PC-9 (cell line): ENCODE measurements at regions not wholly inside any gene's neighbourhood (a gene's known extent, or its start where the extent isn't known, plus 50 kb on each side); places are given as distances from the start of the nearest gene placed in this dataset.

Experiments used
- BruUV-seq: library from RNA; stranded (reverse); fragments of 400-500 nt; replicated peaks from 2 replicates; lab custom pipeline; 2021; lab: Mats Ljungman, UMichigan
- CTCF ChIA-PET: fragments of 300-600 bp; sonication (Branson Sonifier 250); formaldehyde crosslinking; loops from one replicate; lab custom pipeline; 2022; ENCODE audit warnings: antibody characterized with exemption; lab: Charles Lee
- POLR2A ChIA-PET: fragments of 300-600 bp; sonication (Branson Sonifier 250); formaldehyde crosslinking; loops from one replicate; lab custom pipeline; 2022; ENCODE audit warnings: antibody characterized with exemption; ENCODE audit not compliant: unreplicated experiment; lab: Charles Lee
- DNase-seq, 2 experiments: peaks; one replicate each; pipeline versions ENCODE4 v3.0.0 to v3.0.0-alpha.2; 2015 to 2022; ENCODE audit warnings: mixed read lengths in 1 of 2
- H2AFZ ChIP-seq: fragments of 200-600 bp; sonication (generic); 2 replicates; pipeline ENCODE4 v1.8.1; 2017; ENCODE audit warnings: antibody characterized with exemption
- H3F3A ChIP-seq: fragments of 200-600 bp; sonication (generic); 2 replicates; pipeline ENCODE4 v1.8.1; 2017; ENCODE audit warnings: antibody characterized with exemption, mild to moderate bottlenecking, low read depth; ENCODE audit not compliant: insufficient read depth
- H3K27ac ChIP-seq: fragments of 200-600 bp; sonication (generic); 2 replicates; pipeline ENCODE4 v1.6.1; 2016; ENCODE audit warnings: mixed run types
- H3K27me3 ChIP-seq: fragments of 200-600 bp; sonication (generic); 2 replicates; pipeline ENCODE4 v1.6.1; 2016; ENCODE audit warnings: low read depth, mixed run types; ENCODE audit not compliant: insufficient read depth
- H3K36me3 ChIP-seq: fragments of 200-600 bp; sonication (generic); 2 replicates; pipeline ENCODE4 v1.6.1; 2016; ENCODE audit warnings: low read depth, mixed run types
- H3K4me1 ChIP-seq: fragments of 200-600 bp; sonication (generic); replicated peaks from 2 replicates; pipeline ENCODE4 v1.6.1; 2016; ENCODE audit warnings: mixed run types; ENCODE audit not compliant: insufficient read depth
- H3K4me2 ChIP-seq: fragments of 200-600 bp; sonication (generic); 2 replicates; pipeline ENCODE4 v1.6.1; 2017; ENCODE audit warnings: mixed run types
- H3K4me3 ChIP-seq: fragments of 200-600 bp; sonication (generic); 2 replicates; pipeline ENCODE4 v1.6.1; 2016; ENCODE audit warnings: mixed run types
- H3K79me2 ChIP-seq: fragments of 200-600 bp; sonication (generic); 2 replicates; pipeline ENCODE4 v1.6.1; 2017; ENCODE audit warnings: low read depth, mixed run types
- H3K9me2 ChIP-seq: fragments of 200-600 bp; sonication (generic); 2 replicates; pipeline ENCODE4 v1.8.1; 2017; ENCODE audit warnings: mild to moderate bottlenecking; ENCODE audit not compliant: insufficient read depth
- H3K9me3 ChIP-seq: fragments of 200-600 bp; sonication (generic); 2 replicates; pipeline ENCODE4 v1.8.1; 2016; ENCODE audit warnings: low read depth; ENCODE audit not compliant: insufficient read depth
- H4K20me1 ChIP-seq: fragments of 200-600 bp; sonication (generic); 2 replicates; pipeline ENCODE4 v1.8.1; 2017; ENCODE audit not compliant: insufficient read depth
- CTCF ChIP-seq: fragments of 200-600 bp; sonication (generic); conservative IDR thresholded peaks from 2 replicates; pipeline ENCODE4 v1.6.1; 2017; ENCODE audit warnings: mixed run types, antibody characterized with exemption, mild to moderate bottlenecking, moderate library complexity
- EZH2 ChIP-seq: fragments of 200-600 bp; sonication (generic); IDR thresholded peaks from 2 replicates; pipeline ENCODE4 v1.8.0; 2017; ENCODE audit warnings: antibody characterized with exemption, low read depth
- intact Hi-C: fragments of 100-400 bp; cut with micrococcal nuclease; formaldehyde crosslinking; loops from one replicate; pipeline ENCODE4 v1.10.0; 2022; ENCODE audit not compliant: unreplicated experiment

DNA sequence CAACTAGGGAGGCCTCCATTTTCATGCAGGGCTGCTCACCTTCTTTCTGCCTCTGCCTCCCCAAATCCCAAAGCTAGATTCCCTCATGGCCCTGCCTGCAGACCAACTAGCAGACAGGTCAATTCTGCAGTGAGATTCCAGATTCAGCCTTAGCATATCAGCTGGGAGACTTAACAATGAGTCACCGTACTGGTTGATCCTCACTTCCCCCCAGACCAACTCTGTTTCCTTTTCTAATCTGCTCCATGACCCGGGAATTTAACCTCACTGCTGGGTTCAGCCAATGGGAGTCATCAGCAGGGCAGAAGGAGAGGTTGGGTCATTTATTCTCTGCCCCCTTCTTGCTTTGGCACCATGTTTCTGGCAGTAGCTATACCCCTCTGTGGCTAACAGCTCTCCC lies 140.6 kb upstream of the GRIK3 start:
- DNase-seq = no peak
- Histone ChIP-seq H3F3A (no peaks in the 10 kb centered on the region), H4K20me1 (no peaks in the 10 kb centered on the region), H3K79me2 (no peaks in the 10 kb centered on the region), H3K9me3 (no peaks in the 10 kb centered on the region), H3K27me3 (peaks cover 37% of the 10 kb centered on the region), H3K4me3 (no peak overlapping the region), H3K36me3 (no peaks in the 10 kb centered on the region), H3K4me2 (no peak overlapping the region), H3K9me2 (no peaks in the 10 kb centered on the region), H3K4me1 (no peaks in the 10 kb centered on the region), H3K27ac (no peak overlapping the region), H2AFZ (no peak overlapping the region)
- BruUV-seq = no TSS peak
- intact Hi-C loops = loop anchor here (5.0 kb wide), 2 partner anchors 658 to 833 kb away; no protein-coding TSS in a partner anchor
- ChIA-PET POLR2A (interaction anchor here (0.6 kb wide), 1 partner anchor 188 kb away, joined by 7 read pairs; no protein-coding TSS in a partner anchor), CTCF (interaction anchor here (0.6 kb wide), 1 partner anchor 17 kb away, joined by 3 read pairs; no protein-coding TSS in a partner anchor)
- TF ChIP-seq CTCF = no peak
- TF ChIP-seq EZH2 = no peak

GRCh38 chr1:37175666-37176215 lies 141.4 kb upstream of the GRIK3 start:
- H3F3A ChIP-seq = no peaks in the 10 kb centered on the region
- no peaks in the 10 kb centered on the region for H3K4me1 ChIP-seq
- H2AFZ ChIP-seq = no peak overlapping the region
- CTCF ChIA-PET = interaction anchor here (0.6 kb wide), 1 partner anchor 17 kb away, joined by 3 read pairs; no protein-coding TSS in a partner anchor
- POLR2A ChIA-PET = interaction anchor here (0.8 kb wide), 1 partner anchor 824 kb away, joined by 11 read pairs; no protein-coding TSS in a partner anchor
- H3K4me3 ChIP-seq = no peak overlapping the region
- no peak overlapping the region for H3K4me2 ChIP-seq
- no peaks in the 10 kb centered on the region for H3K9me3 ChIP-seq
- H3K79me2 ChIP-seq = no peaks in the 10 kb centered on the region
- intact Hi-C loops = loop anchor here (5.0 kb wide), 2 partner anchors 658 to 833 kb away; no protein-coding TSS in a partner anchor
- BruUV-seq = no TSS peak
- H3K27me3 ChIP-seq = peaks cover 28% of the 10 kb centered on the region
- no peak overlapping the region for H3K27ac ChIP-seq
- no peaks in the 10 kb centered on the region for H3K9me2 ChIP-seq
- DNase-seq = no peak
- no peaks in the 10 kb centered on the region for H3K36me3 ChIP-seq
- no peaks in the 10 kb centered on the region for H4K20me1 ChIP-seq
- TF ChIP-seq CTCF (no peak), EZH2 (no peak)

DNA sequence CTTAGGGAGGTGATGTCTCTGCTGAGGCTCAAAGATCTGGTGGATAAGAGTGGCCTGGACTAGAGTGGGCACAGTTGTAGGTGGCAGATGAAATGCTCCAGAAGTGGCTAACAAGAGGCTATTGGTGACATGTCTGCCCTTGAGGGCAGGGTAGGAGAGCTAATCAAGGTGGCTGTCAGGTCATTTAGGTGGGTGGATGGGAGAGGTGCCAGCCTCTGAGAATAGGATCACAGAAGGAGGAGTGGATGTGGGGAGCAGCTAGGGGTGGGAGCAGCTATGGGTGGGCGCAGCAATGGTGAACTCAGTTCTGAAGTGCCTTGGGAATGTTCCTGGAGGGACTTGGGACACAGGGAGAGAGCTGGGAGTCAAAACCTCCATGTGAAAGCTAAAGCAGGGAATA lies 142.0 kb upstream of the GRIK3 start:
- peaks cover 23% of the 10 kb centered on the region for H3K27me3 ChIP-seq
- no peak for TF ChIP-seq CTCF
- no peak for TF ChIP-seq EZH2
- no TSS peak for BruUV-seq
- H3F3A ChIP-seq = no peaks in the 10 kb centered on the region
- no peaks in the 10 kb centered on the region for H3K36me3 ChIP-seq
- H3K9me2 ChIP-seq = no peaks in the 10 kb centered on the region
- H3K79me2 ChIP-seq = no peaks in the 10 kb centered on the region
- no peak overlapping the region for H2AFZ ChIP-seq
- intact Hi-C loops = loop anchor here (5.0 kb wide), 2 partner anchors 659 to 834 kb away; no protein-coding TSS in a partner anchor
- H4K20me1 ChIP-seq = no peaks in the 10 kb centered on the region
- H3K4me2 ChIP-seq = no peak overlapping the region
- ChIA-PET POLR2A (interaction anchor here (0.8 kb wide), 1 partner anchor 824 kb away, joined by 11 read pairs; no protein-coding TSS in a partner anchor), CTCF (no interaction called here)
- H3K4me1 ChIP-seq = no peaks in the 10 kb centered on the region
- DNase-seq = no peak
- no peak overlapping the region for H3K4me3 ChIP-seq
- H3K9me3 ChIP-seq = no peaks in the 10 kb centered on the region
- H3K27ac ChIP-seq = no peak overlapping the region
